ENCODE measurements at regions not wholly inside any gene's neighbourhood (a gene's known extent, or its start where the extent isn't known, plus 50 kb on each side); places are given as distances from the start of the nearest gene placed in this dataset.
"Not testable (repeated sequence)": the region's sequence is repeated elsewhere in the genome, so short reads cannot be mapped to it uniquely, and the experiment has no call there.

DNA sequence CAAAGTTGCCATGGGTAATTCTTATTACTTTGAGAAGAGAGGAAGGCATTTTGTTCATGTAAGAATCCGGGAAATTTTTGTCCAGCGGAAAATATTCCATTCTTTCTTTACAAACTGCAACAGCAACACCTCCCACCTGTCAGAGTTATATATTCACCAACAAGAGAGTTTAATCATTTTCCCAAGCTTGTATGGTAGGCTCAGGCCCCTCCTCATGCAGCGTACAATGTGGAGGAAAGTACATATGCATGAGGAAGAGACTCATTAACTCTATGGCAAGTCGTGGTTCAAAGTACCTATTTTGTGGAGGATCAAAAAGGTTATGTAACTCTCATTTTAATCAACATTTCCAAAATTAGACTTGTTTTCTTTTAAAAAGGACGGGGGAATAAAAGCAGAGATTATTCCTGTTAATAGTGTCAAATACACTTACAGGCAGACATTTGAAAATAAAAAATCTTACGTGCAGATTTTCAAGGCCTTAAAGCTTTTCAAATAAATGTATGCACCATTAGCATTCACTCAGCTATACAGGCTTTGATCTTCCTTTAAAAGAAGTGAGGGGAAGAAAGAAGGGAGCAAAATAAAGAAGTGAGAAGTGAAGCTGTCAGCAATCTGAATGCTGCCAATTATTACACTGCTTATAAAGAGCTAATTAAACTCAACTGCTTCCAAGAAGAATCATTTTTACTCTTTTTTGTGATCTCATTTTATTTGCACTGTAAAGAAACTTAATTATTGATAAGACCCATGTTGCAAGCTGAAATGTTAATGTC, 204.8 kb downstream of the FAT4 start:
- no peak for DNase-seq

DNA sequence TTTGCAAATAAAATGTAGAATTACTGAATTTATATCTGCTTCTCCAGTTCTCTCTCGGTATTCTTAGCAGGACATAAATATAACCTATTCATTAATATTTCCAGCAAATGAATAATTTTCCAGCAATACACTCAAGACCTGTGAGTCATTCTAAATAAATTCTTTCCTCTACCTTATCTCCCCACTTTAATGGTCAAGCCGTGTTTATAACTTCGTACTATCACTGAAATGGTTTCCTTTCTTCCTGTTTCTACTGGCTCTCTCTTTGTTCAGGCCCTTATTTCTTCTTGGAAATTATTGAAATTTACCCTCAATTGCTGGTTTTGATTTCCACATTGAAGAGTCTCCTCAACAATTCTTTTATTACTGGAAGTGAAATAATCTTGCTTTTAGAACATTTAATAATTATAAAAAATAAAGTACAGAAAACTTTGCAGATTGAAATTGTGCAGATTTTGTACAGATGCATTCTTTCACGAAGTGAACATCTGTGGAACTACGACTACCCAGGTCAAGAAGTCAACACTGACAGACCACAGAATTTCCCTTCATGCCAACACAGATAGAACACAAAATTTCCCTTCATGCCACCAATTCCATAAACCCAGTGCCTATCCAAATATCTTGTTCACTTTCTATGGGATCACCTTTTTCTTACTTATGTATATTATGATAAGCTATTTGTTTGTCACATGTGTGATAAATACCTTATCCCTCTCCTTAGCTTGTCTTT, 205.7 kb downstream of the FAT4 start:
- no peak for DNase-seq

DNA sequence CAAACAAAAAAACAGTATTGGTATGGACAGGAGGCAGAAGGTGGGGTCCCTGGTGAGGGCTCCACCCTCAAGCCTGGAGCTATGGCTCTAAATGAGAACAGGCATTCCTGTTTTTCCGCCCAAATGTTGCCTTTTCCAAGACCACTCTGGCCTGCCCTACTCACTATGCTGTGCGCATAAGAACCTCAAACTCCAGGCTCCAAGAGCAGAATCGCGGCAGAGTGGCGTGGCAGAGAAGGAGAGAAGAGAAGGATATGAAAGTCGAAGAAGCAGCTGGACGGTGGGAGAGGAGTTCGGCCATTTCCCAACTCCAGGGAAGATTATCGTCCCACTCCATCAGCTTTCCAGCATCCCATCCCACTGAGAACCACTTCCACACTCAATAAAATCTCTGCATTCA, 207.8 kb downstream of the FAT4 start:
- DNase-seq, result no peak

- no peak for DNase-seq
Observed at GRCh38 chr4:125522992-125523391, 208.2 kb downstream of the FAT4 start.

- DNase-seq, result no peak
Observed at GRCh38 chr4:125526420-125526819, 211.7 kb downstream of the FAT4 start.

DNA sequence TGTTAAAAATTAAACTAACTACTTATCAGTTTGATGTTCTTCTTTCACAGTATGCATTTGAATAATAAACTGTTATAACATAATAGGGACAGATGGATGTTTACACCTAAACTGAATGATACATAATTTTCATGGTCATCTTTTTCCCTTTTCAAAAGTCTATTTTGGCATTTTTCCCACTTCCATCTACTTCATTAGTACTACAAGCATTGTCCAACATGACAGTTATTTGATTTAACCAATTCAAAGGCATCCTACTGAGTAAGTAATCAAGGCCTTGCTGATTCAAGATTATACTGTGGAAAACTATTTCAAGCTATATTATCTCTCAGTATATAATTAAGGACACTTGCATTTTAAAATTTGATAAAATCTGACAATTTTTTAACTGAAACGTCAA, 212.9 kb downstream of the FAT4 start:
- DNase-seq, result no peak

GRCh38 chr4:125529071-125529470, 214.3 kb downstream of the FAT4 start:
- no peak for DNase-seq

GRCh38 chr4:125538670-125539069, 223.9 kb downstream of the FAT4 start:
- DNase-seq, result no peak

GRCh38 chr4:125539691-125540090, 224.9 kb downstream of the FAT4 start:
- DNase-seq, result no peak

DNA sequence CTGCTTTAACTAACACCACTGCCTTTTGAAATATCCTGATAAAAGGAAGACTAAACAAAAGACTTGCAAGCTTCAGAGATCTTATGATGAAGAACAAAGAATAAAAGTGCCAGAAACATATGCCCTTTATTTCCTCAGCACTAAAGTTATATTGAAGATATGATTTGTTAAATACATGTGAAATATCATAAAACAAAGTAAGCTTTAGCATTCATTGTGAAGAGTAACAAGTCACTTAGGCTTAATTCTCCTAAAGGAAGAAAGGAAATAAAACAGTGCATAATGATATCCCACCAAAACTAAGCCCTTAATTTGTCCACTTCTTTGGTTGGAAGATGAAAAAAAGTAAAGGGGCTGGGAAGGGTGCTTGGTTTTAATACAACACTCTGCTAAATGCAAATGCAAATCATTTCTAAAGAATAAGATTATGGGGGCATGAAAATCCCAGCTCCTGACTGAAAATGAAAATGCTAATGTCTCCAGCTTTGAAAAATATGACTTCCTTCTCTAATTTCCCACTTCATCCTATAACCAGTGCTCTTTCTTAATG, 227.2 kb downstream of the FAT4 start:
- DNase-seq, result no peak

DNA sequence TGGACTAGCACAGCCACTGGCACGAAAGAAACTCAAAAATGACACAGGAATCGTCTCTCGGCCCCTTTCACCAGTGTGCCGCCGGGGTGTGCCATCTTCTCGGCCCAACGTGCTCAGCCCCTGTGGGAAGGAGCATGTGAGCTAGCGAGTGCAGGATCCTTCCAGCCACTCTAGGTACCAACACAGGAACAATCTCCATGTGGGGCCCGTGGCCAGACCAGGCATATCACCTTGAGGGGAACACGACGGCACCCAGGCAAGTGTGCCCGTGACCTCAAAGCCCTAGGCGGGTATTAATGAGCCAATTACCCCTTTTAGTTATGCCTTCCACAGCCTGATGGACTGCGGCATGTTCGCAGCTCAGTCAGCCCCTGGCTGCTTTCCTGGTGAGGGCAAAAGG, 231.5 kb downstream of the FAT4 start:
- DNase-seq, result no peak

DNA sequence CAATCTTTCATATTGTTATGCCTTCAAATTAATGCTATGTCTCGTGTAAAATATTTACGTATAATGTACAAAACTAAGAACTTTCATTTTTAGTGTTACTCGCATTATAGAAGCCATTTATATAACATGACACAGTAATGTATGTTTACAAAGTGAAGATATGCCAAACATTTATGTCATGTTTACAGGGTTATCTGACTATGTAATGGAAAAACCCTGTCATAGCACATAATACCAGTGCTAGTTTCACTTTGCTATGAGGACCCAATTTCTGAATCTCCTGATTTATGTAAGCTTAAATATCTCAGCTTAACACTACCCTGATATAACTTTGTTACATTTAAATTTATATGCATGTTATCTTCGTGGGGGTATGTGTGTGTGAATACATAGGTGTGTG, 233.1 kb downstream of the FAT4 start:
- no peak for DNase-seq

- no peak for DNase-seq
Observed at GRCh38 chr4:125550769-125551168, 236.0 kb downstream of the FAT4 start.

GRCh38 chr4:125551466-125551865, 236.7 kb downstream of the FAT4 start:
- no peak for DNase-seq

- DNase-seq, result no peak
Observed at GRCh38 chr4:125551967-125552366, 237.2 kb downstream of the FAT4 start.

- DNase-seq, result no peak
Observed at GRCh38 chr4:125572601-125573000, 257.8 kb downstream of the FAT4 start.

GRCh38 chr4:125573368-125573767, 258.6 kb downstream of the FAT4 start:
- no peak for DNase-seq

- DNase-seq, result no peak
Observed at GRCh38 chr4:125573786-125574185, 259.0 kb downstream of the FAT4 start.

- DNase-seq, result no peak
Observed at GRCh38 chr4:125582302-125582701, 267.5 kb downstream of the FAT4 start.

DNA sequence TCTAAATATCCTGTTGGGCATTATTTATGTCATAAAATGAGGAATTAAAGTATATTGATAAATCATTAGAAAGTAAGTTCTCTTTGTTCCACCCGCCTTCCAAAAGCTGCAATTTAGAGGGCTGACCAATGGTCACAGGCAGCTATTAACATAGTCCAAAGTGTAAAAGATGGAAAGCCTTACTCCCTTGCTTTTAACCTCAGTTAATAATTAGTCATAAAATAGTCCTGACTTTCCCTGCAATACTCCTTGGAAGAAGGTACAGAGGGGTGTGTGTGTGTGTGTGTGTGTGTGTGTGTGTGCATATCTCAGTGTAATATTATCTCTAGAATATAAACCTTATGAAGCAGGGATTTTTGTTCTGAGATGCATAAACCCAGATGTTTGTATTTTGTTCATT, 275.4 kb downstream of the FAT4 start:
- DNase-seq, result no peak

DNA sequence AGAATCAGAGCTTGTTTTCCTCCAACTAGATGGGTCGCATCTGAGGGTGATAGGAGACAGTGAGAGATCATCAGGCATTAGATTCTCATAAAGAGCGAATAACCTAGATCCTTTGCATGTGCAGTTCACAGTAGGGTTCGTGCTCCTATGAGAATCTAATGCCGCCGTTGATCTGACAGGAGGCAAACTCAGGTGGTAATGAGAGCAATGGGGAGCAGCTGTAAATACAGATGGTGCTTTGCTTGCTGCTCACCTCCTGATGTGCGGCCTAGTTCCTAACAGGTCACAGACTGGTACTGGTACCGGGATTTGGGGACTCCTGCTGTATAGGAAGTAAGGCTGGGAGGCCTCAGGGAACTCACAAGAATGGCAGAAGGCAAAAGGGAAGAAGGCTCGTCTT, 276.5 kb downstream of the FAT4 start:
- DNase-seq, result no peak

DNA sequence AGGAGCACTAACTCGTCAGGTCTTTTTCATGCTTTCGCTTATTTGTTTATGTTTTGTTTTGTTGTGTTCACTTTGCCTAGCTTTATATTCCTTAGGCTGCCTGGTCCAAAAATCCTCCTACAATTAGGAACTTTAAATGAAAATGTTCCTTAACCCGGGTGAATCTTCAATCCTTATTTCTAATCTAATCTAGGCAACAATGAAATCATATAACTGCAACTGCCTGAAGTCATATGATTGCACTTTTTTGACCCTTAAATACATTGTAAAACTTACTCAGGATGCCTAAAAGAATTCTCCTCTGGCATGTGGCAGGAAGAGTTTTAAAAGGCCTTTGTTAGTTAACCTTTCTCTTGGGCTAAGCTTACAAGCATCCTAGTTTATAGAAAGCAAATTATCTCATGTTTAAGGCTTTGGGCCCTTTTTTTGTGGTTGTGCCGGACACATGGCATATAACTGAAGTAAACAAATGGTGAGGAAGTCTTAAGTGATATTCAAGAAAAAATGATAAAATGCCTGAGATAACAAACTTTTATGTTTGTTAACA, 279.4 kb downstream of the FAT4 start:
- DNase-seq, result no peak

- not testable (repeated sequence) for DNase-seq
Observed at GRCh38 chr4:125605926-125606325, 291.2 kb downstream of the FAT4 start.
